Smooth muscle cell (in vitro differentiated cells): ENCODE measurements at regions not wholly inside any gene's neighbourhood (a gene's known extent, or its start where the extent isn't known, plus 50 kb on each side); places are given as distances from the start of the nearest gene placed in this dataset.

Experiments
- DNase-seq: peaks from one replicate; lab custom pipeline; 2025; ENCODE audit not compliant: unreplicated experiment; lab: John Stamatoyannopoulos, UW
- H2AFZ ChIP-seq: fragments of 200-600 bp; sonication (generic); 2 replicates; pipeline ENCODE4 v1.6.0; 2016; ENCODE audit warnings: antibody characterized with exemption, low read depth, mild to moderate bottlenecking
- H3F3A ChIP-seq: fragments of 200-600 bp; sonication (generic); 2 replicates; pipeline ENCODE4 v1.6.0; 2017; ENCODE audit warnings: antibody characterized with exemption, low read depth
- H3K27ac ChIP-seq: fragments of 200-600 bp; sonication (generic); 2 replicates; pipeline ENCODE4 v1.5.1; 2016; ENCODE audit warnings: low read depth, mild to moderate bottlenecking
- H3K27me3 ChIP-seq: fragments of 200-600 bp; sonication (generic); 2 replicates; pipeline ENCODE4 v1.6.1; 2016; ENCODE audit warnings: low read depth, mild to moderate bottlenecking
- H3K36me3 ChIP-seq: fragments of 200-600 bp; sonication (generic); 2 replicates; pipeline ENCODE4 v1.5.1; 2016; ENCODE audit warnings: low read depth
- H3K4me1 ChIP-seq: fragments of 200-600 bp; sonication (generic); 2 replicates; pipeline ENCODE4 v1.5.1; 2016; ENCODE audit warnings: low read depth
- H3K4me2 ChIP-seq: fragments of 200-600 bp; sonication (generic); 2 replicates; pipeline ENCODE4 v1.6.0; 2016; ENCODE audit warnings: mild to moderate bottlenecking
- H3K4me3 ChIP-seq: fragments of 200-600 bp; sonication (generic); 2 replicates; pipeline ENCODE4 v1.5.1; 2016; ENCODE audit warnings: mild to moderate bottlenecking
- H3K79me2 ChIP-seq: fragments of 200-600 bp; sonication (generic); 2 replicates; pipeline ENCODE4 v1.6.0; 2016; ENCODE audit warnings: low read depth, mild to moderate bottlenecking
- H3K9ac ChIP-seq: fragments of 200-600 bp; sonication (generic); 2 replicates; pipeline ENCODE4 v1.6.0; 2016; ENCODE audit warnings: low read depth
- H3K9me3 ChIP-seq: fragments of 200-600 bp; sonication (generic); replicated peaks from 2 replicates; pipeline ENCODE4 v1.5.1; 2016; ENCODE audit warnings: low read depth
- H4K20me1 ChIP-seq: fragments of 200-600 bp; sonication (generic); 2 replicates; pipeline ENCODE4 v1.6.0; 2016; ENCODE audit warnings: low read depth
- WGBS: methylation state at CpG from one replicate; pipeline ENCODE4 v1.1.7; 2016; ENCODE audit warnings: low lambda C conversion rate; 5-methylcytosine and 5-hydroxymethylcytosine counted together
- TF ChIP-seq, protein P1 (sequence below): fragments of 200-600 bp; sonication (generic); IDR thresholded peaks from 2 replicates; pipeline ENCODE4 v1.5.1; 2017; ENCODE audit warnings: borderline replicate concordance, mild to moderate bottlenecking, antibody characterized with exemption; ENCODE audit not compliant: insufficient read depth, poor library complexity, severe bottlenecking

DNA sequence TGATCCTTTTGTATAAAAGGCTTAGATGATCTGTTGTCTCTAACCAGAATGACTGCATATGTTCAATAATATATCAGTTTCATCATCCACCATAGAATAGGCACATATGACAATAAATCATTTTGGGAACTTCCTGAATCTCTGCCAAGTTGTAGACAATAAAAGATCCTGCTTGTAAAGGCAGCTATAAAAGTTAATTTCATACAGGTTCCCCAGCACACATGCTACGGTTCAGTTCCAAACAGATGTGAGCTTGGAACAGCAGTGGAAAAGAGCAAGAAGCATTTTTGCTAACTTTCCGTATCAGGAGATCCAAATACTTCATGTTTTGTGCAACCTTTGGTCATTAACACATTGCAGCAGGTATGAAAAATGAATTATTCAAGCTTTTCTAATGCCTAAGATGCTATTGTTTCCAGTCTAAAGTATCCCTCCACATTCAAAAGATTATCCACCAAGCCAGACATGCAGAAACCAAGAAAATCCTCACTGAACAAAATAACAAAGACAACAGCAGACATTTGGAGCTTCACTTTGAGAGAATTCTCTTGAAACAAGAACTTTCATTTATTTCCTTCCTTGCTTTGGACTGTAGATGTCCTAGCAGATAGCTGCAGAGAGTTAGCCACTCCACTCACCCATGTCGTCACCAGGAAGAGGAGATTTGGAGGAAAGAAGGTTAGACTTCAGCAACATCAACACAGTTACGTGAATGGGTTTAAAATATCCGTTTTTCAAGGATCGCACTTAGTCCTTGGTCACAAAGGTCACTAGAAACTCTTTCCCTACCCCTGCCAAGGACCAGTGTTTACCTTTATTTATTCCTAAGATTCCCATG, 453.5 kb upstream of the JARID2 start:
- Histone ChIP-seq H4K20me1 (no peaks in the 10 kb centered on the region), H3K36me3 (no peaks in the 10 kb centered on the region), H3K4me2 (peak overlapping the region; percentile 58), H3F3A (no peaks in the 10 kb centered on the region), H3K79me2 (no peaks in the 10 kb centered on the region), H3K27me3 (no peaks in the 10 kb centered on the region), H3K4me3 (no peak overlapping the region), H3K27ac (no peak overlapping the region), H3K9me3 (no peaks in the 10 kb centered on the region), H3K9ac (no peak overlapping the region), H2AFZ (no peak overlapping the region), H3K4me1 (peaks cover 36% of the 10 kb centered on the region)
- no peak for DNase-seq
- TF ChIP-seq, protein P1, sequence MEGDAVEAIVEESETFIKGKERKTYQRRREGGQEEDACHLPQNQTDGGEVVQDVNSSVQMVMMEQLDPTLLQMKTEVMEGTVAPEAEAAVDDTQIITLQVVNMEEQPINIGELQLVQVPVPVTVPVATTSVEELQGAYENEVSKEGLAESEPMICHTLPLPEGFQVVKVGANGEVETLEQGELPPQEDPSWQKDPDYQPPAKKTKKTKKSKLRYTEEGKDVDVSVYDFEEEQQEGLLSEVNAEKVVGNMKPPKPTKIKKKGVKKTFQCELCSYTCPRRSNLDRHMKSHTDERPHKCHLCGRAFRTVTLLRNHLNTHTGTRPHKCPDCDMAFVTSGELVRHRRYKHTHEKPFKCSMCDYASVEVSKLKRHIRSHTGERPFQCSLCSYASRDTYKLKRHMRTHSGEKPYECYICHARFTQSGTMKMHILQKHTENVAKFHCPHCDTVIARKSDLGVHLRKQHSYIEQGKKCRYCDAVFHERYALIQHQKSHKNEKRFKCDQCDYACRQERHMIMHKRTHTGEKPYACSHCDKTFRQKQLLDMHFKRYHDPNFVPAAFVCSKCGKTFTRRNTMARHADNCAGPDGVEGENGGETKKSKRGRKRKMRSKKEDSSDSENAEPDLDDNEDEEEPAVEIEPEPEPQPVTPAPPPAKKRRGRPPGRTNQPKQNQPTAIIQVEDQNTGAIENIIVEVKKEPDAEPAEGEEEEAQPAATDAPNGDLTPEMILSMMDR, result no peak
- 86% methylated on average over 6 of the region's 6 CpGs for WGBS

GRCh38 chr6:14795451-14795850, 450.4 kb upstream of the JARID2 start:
- DNase-seq, result no peak
- Histone ChIP-seq H3K36me3 (no peaks in the 10 kb centered on the region), H3K4me1 (peaks cover 17% of the 10 kb centered on the region), H3K27ac (no peak overlapping the region), H3K9me3 (no peaks in the 10 kb centered on the region), H3K4me3 (no peak overlapping the region), H3K4me2 (no peak overlapping the region), H3K9ac (no peak overlapping the region), H4K20me1 (no peaks in the 10 kb centered on the region), H3F3A (no peaks in the 10 kb centered on the region), H2AFZ (no peak overlapping the region), H3K79me2 (no peaks in the 10 kb centered on the region), H3K27me3 (no peaks in the 10 kb centered on the region)
- WGBS, result 97% methylated on average over 7 of the region's 7 CpGs
- TF ChIP-seq, protein P1, result no peak

GRCh38 chr6:14796974-14797762, 448.7 kb upstream of the JARID2 start:
- H3K4me3 ChIP-seq, result no peak overlapping the region
- no peak overlapping the region for H3K4me2 ChIP-seq
- no peaks in the 10 kb centered on the region for H3K36me3 ChIP-seq
- H3K27me3 ChIP-seq, result no peaks in the 10 kb centered on the region
- H3K9me3 ChIP-seq, result no peaks in the 10 kb centered on the region
- H3K27ac ChIP-seq, result no peak overlapping the region
- 70% methylated on average over 2 of the region's 2 CpGs for WGBS
- no peaks in the 10 kb centered on the region for H3K79me2 ChIP-seq
- TF ChIP-seq, protein P1, result no peak
- no peak overlapping the region for H3K9ac ChIP-seq
- no peaks in the 10 kb centered on the region for H3F3A ChIP-seq
- H4K20me1 ChIP-seq, result no peaks in the 10 kb centered on the region
- peaks cover 3% of the 10 kb centered on the region for H3K4me1 ChIP-seq
- DNase-seq, result no peak
- no peak overlapping the region for H2AFZ ChIP-seq
